Liver (tissue), 8 donors: ENCODE measurements at regions not wholly inside any gene's neighbourhood (a gene's known extent, or its start where the extent isn't known, plus 50 kb on each side); places are given as distances from the start of the nearest gene placed in this dataset.

Experiments used
- DNase-seq: peaks from one replicate; pipeline ENCODE4 v3.0.0-alpha.2; 2017; ENCODE audit warnings: low spot score
- H3K27ac ChIP-seq, 2 donors: one replicate each; pipeline ENCODE4 v1.7.0; 2013; ENCODE audit warnings: inconsistent platforms in 2 of 2, low read length in 2 of 2, control low read depth in 1 of 2, low read depth in 1 of 2, mild to moderate bottlenecking in 1 of 2
- H3K27me3 ChIP-seq, 4 donors: one replicate each; pipeline versions ENCODE4 v1.6.1 to v1.7.0; 2013; ENCODE audit warnings: low read length in 3 of 4, inconsistent platforms in 1 of 4, mild to moderate bottlenecking in 1 of 4, moderate library complexity in 1 of 4; ENCODE audit not compliant: control insufficient read depth in 4 of 4, insufficient read depth in 4 of 4
- H3K36me3 ChIP-seq, 4 donors: one replicate each; pipeline versions ENCODE4 v1.6.1 to v1.7.0; 2013; ENCODE audit warnings: low read length in 3 of 4, mild to moderate bottlenecking in 3 of 4, low read depth in 1 of 4, moderate library complexity in 1 of 4; ENCODE audit not compliant: control insufficient read depth in 4 of 4, insufficient read depth in 3 of 4
- H3K4me1 ChIP-seq, 4 donors: one replicate each; pipeline versions ENCODE4 v1.6.1 to v1.7.0; 2013; ENCODE audit warnings: low read length in 3 of 4, mild to moderate bottlenecking in 3 of 4, moderate library complexity in 1 of 4; ENCODE audit not compliant: control insufficient read depth in 4 of 4, insufficient read depth in 4 of 4
- H3K4me3 ChIP-seq, 3 donors: one replicate each; pipeline versions ENCODE4 v1.6.1 to v1.7.0; 2013; ENCODE audit warnings: low read length in 3 of 3, control low read depth in 1 of 3, low read depth in 1 of 3, mild to moderate bottlenecking in 1 of 3
- H3K9ac ChIP-seq, 2 donors: one replicate each; pipeline ENCODE4 v1.7.0; 2013; ENCODE audit warnings: low read length in 2 of 2, mild to moderate bottlenecking in 2 of 2, moderate library complexity in 2 of 2, control low read depth in 1 of 2, low read depth in 1 of 2
- H3K9me3 ChIP-seq, 4 donors: one replicate each; pipeline versions ENCODE4 v1.6.1 to v1.7.0; 2013; ENCODE audit warnings: low read length in 3 of 4; ENCODE audit not compliant: control insufficient read depth in 4 of 4
- CTCF ChIP-seq: fragments of 150-350 bp; IDR thresholded peaks from 2 replicates; pipeline ENCODE4 v1.5.1; 2017; ENCODE audit warnings: improper control_type of control experiment, low read depth, low read length; ENCODE audit not compliant: missing input control
- EGR1 ChIP-seq, 2 donors: IDR thresholded peaks; 2 replicates each; pipeline ENCODE4 v1.6.1; 2016 to 2018; ENCODE audit warnings: antibody characterized with exemption in 2 of 2, low read depth in 2 of 2
- FOXA1 ChIP-seq: IDR thresholded peaks from 2 replicates; pipeline ENCODE4 v1.6.1; 2016; ENCODE audit warnings: antibody characterized with exemption
- FOXA2 ChIP-seq: IDR thresholded peaks from 2 replicates; pipeline ENCODE4 v1.6.1; 2016; ENCODE audit warnings: antibody characterized with exemption
- GABPA ChIP-seq, 2 donors: IDR thresholded peaks in 1 of 2; conservative IDR thresholded peaks in 1 of 2; 2 replicates each; pipeline ENCODE4 v1.6.1; 2016; ENCODE audit warnings: antibody characterized with exemption in 2 of 2, mild to moderate bottlenecking in 1 of 2, moderate library complexity in 1 of 2
- HNF4A ChIP-seq, 2 donors: conservative IDR thresholded peaks; 2 replicates each; pipeline ENCODE4 v1.6.1; 2016; ENCODE audit warnings: antibody characterized with exemption in 2 of 2, mild to moderate bottlenecking in 2 of 2
- HNF4G ChIP-seq: IDR thresholded peaks from 2 replicates; pipeline ENCODE4 v1.6.1; 2016; ENCODE audit warnings: antibody characterized with exemption
- JUND ChIP-seq, 2 donors: IDR thresholded peaks; 2 replicates each; pipeline ENCODE4 v1.6.1; 2016; ENCODE audit warnings: antibody characterized with exemption in 2 of 2
- NR2F2 ChIP-seq: IDR thresholded peaks from 2 replicates; pipeline ENCODE4 v1.6.1; 2016; ENCODE audit warnings: antibody characterized with exemption
- RAD21 ChIP-seq, 2 donors: IDR thresholded peaks; 2 replicates each; pipeline ENCODE4 v1.6.1; 2016; ENCODE audit warnings: antibody characterized with exemption in 2 of 2, mild to moderate bottlenecking in 2 of 2
- REST ChIP-seq: IDR thresholded peaks from 2 replicates; pipeline ENCODE4 v1.6.1; 2016; ENCODE audit warnings: antibody characterized with exemption, mild to moderate bottlenecking
- SP1 ChIP-seq: IDR thresholded peaks from 2 replicates; pipeline ENCODE4 v1.6.1; 2018; ENCODE audit warnings: antibody characterized with exemption, mild to moderate bottlenecking
- TAF1 ChIP-seq: conservative IDR thresholded peaks from 2 replicates; pipeline ENCODE4 v1.6.1; 2016; ENCODE audit warnings: antibody characterized with exemption, mild to moderate bottlenecking
- WGBS: extraction: QIAGEN DNeasy Blood & Tissue Kit; methylation state at CpG from one replicate; pipeline ENCODE4 v1.1.7; 2013; 5-methylcytosine and 5-hydroxymethylcytosine counted together
- TF ChIP-seq, protein P1 (sequence below): IDR thresholded peaks from 2 replicates; pipeline ENCODE4 v1.6.1; 2016; ENCODE audit warnings: antibody characterized with exemption
- TF ChIP-seq, protein P2 (sequence below): IDR thresholded peaks from 2 replicates; pipeline ENCODE4 v1.6.1; 2016; ENCODE audit warnings: antibody characterized with exemption
- donor health status: healthy.
- donor health status: healthy.
- donor health status: healthy.
- donor health status: healthy.
- donor health status: healthy.

- WGBS, result 56% methylated on average over 4 of the region's 4 CpGs
- Histone ChIP-seq H3K4me1 (no peaks in the 10 kb centered on the region), H3K27me3 (peaks cover 0 to 6% (median 2%) of the 10 kb centered on the region in 4 donors), H3K9ac (no peak overlapping the region), H3K9me3 (no peaks in the 10 kb centered on the region), H3K27ac (no peak overlapping the region), H3K4me3 (no peak overlapping the region), H3K36me3 (no peaks in the 10 kb centered on the region)
- DNase-seq, result no peak
- TF ChIP-seq, protein P1, sequence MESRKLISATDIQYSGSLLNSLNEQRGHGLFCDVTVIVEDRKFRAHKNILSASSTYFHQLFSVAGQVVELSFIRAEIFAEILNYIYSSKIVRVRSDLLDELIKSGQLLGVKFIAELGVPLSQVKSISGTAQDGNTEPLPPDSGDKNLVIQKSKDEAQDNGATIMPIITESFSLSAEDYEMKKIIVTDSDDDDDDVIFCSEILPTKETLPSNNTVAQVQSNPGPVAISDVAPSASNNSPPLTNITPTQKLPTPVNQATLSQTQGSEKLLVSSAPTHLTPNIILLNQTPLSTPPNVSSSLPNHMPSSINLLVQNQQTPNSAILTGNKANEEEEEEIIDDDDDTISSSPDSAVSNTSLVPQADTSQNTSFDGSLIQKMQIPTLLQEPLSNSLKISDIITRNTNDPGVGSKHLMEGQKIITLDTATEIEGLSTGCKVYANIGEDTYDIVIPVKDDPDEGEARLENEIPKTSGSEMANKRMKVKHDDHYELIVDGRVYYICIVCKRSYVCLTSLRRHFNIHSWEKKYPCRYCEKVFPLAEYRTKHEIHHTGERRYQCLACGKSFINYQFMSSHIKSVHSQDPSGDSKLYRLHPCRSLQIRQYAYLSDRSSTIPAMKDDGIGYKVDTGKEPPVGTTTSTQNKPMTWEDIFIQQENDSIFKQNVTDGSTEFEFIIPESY, result no peak
- TF ChIP-seq FOXA2 (no peak), EGR1 (IDR thresholded peaks at IDR 0.05; ENCODE audit: low read depth in 2 of 2) (no peak), HNF4A (conservative IDR thresholded peaks at IDR 0.05) (no peak), GABPA (IDR thresholded peaks at IDR 0.05 in 1 of 2, conservative IDR thresholded peaks at IDR 0.05 in 1 of 2) (no peak)
Observed at GRCh38 chr3:127394031-127394430, 106.2 kb upstream of the PRR20G start.

DNA sequence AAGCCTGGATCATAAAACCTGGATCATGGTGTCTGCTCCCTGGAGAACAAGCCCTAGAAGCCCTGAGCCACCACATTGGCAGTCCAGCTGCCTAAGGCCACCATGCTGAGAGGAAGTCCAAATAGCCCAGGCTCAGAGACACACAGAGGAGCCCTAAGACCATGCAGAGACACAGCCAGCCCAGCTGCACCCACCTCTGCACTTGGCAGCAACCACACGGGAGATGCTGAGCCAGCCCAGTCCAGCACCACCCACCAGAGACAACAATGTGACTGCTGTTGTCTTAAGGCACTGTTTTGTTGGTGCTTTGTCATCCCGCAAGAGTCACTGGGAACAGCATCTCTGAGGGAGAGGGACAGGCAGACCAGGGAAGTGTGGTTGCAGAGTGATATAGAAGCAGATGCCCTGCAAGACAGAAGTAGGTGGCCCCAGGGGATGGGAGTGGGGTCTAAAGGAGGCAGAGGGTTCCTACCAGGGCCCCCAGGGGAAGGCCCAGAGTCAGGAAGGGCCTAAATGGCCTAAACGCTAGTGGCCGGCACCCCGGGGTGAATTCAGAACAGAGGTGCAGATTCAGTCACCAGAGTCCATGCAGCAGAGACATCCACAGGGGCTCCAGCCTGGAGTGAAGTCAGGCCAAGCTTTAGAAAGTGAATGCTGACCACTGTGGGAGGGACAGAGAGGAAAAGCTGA, 105.4 kb upstream of the PRR20G start:
- H3K36me3 ChIP-seq, result no peaks in the 10 kb centered on the region
- peaks cover 0 to 6% (median 2%) of the 10 kb centered on the region in 4 donors for H3K27me3 ChIP-seq
- WGBS, result 75% methylated on average over 5 of the region's 5 CpGs

DNA sequence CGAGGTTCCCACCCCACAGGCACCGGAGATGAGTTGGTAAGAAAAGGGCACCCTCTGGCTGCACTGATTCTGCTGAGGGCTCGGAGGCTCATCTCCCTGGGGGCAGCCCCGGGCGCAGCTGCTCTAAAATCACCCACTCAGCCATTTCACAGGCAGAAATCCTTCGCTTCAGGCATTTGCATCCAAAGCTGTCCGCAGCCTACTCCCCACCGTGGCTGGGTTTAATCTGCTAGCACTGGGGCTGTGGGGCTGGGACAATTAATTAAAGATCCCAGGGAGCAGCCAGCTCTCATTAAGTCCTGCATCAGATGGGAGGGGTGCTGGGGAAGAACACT, 104.3 kb upstream of the PRR20G start:
- no peak for DNase-seq
- H3K27ac ChIP-seq, result no peak overlapping the region
- peaks cover 0 to 10% (median 2%) of the 10 kb centered on the region in 4 donors for H3K27me3 ChIP-seq
- H3K4me3 ChIP-seq, result no peak overlapping the region
- no peak overlapping the region for H3K9ac ChIP-seq
- no peaks in the 10 kb centered on the region for H3K9me3 ChIP-seq
- WGBS, result 75% methylated on average over 8 of the region's 8 CpGs
- H3K36me3 ChIP-seq, result no peaks in the 10 kb centered on the region
- H3K4me1 ChIP-seq, result no peaks in the 10 kb centered on the region
- TF ChIP-seq NR2F2 (no peak), RAD21 (IDR thresholded peaks at IDR 0.05) (no peak), JUND (IDR thresholded peaks at IDR 0.05) (no peak), TAF1 (no peak), GABPA (IDR thresholded peaks at IDR 0.05 in 1 of 2, conservative IDR thresholded peaks at IDR 0.05 in 1 of 2) (no peak), HNF4G (no peak), REST (no peak), FOXA1 (no peak)
- TF ChIP-seq, protein P2, sequence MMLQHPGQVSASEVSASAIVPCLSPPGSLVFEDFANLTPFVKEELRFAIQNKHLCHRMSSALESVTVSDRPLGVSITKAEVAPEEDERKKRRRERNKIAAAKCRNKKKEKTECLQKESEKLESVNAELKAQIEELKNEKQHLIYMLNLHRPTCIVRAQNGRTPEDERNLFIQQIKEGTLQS, result no peak

More for the DNA sequence above, 105.4 kb upstream of the PRR20G start:
- no peak overlapping the region for H3K4me3 ChIP-seq
- TF ChIP-seq NR2F2 (no peak), FOXA1 (no peak), RAD21 (IDR thresholded peaks at IDR 0.05) (no peak), SP1 (no peak), FOXA2 (no peak), HNF4A (conservative IDR thresholded peaks at IDR 0.05) (no peak), GABPA (IDR thresholded peaks at IDR 0.05 in 1 of 2, conservative IDR thresholded peaks at IDR 0.05 in 1 of 2) (no peak), CTCF (no peak)
- TF ChIP-seq, protein P2, result no peak
- no peak for DNase-seq
- H3K4me1 ChIP-seq, result no peaks in the 10 kb centered on the region
- H3K9me3 ChIP-seq, result no peaks in the 10 kb centered on the region
- H3K27ac ChIP-seq, result no peak overlapping the region
- H3K9ac ChIP-seq, result no peak overlapping the region
